Sigmoid colon (tissue), 6 donors: ENCODE measurements at regions not wholly inside any gene's neighbourhood (a gene's known extent, or its start where the extent isn't known, plus 50 kb on each side); places are given as distances from the start of the nearest gene placed in this dataset.

Source experiments
- DNase-seq: peaks from one replicate; pipeline ENCODE4 v3.0.0-alpha.2; 2019
- H3K27ac ChIP-seq, 4 donors: fragments of 200-600 bp; sonication (generic); one replicate each; pipeline ENCODE4 v1.5.1; 2016 to 2019; ENCODE audit warnings: mild to moderate bottlenecking in 1 of 4
- H3K27me3 ChIP-seq, 3 donors: fragments of 200-600 bp; sonication (generic); one replicate each; pipeline ENCODE4 v1.5.1; 2019; ENCODE audit warnings: mild to moderate bottlenecking in 1 of 3
- H3K36me3 ChIP-seq, 4 donors: fragments of 200-600 bp; sonication (generic); one replicate each; pipeline ENCODE4 v1.5.1; 2016 to 2019
- H3K4me1 ChIP-seq, 4 donors: fragments of 200-600 bp; sonication (generic); one replicate each; pipeline ENCODE4 v1.5.1; 2017 to 2019
- H3K4me3 ChIP-seq, 4 donors: fragments of 200-600 bp; sonication (generic); one replicate each; pipeline ENCODE4 v1.5.1; 2017 to 2019; ENCODE audit warnings: mild to moderate bottlenecking in 2 of 4, moderate library complexity in 1 of 4
- H3K9me3 ChIP-seq, 4 donors: fragments of 200-600 bp in 3 of 4; sonication (generic) in 3 of 4; one replicate each; pipeline versions ENCODE4 v1.5.1 to v1.6.1; 2013 to 2019
- CTCF ChIP-seq, 4 experiments: fragments of 450-650 bp in 3 of 4; fragments of 200-600 bp in 1 of 4; IDR thresholded peaks; one replicate each; pipeline ENCODE4 v1.5.1; 2016 to 2019; ENCODE audit warnings: antibody characterized with exemption in 4 of 4, mild to moderate bottlenecking in 3 of 4, moderate library complexity in 2 of 4
- EP300 ChIP-seq, 4 donors: sonication (generic); formaldehyde crosslinking; IDR thresholded peaks; one replicate each; pipeline ENCODE4 v1.6.1; 2017; ENCODE audit warnings: antibody characterized with exemption in 4 of 4
- POLR2A ChIP-seq, 2 donors: fragments of 450-650 bp; IDR thresholded peaks; one replicate each; pipeline ENCODE4 v1.6.1; 2016; ENCODE audit warnings: antibody characterized with exemption in 2 of 2, mild to moderate bottlenecking in 2 of 2, moderate library complexity in 2 of 2
- POLR2AphosphoS5 ChIP-seq, 4 donors: sonication (generic); formaldehyde crosslinking; IDR thresholded peaks; one replicate each; pipeline ENCODE4 v1.6.1; 2017; ENCODE audit warnings: antibody characterized with exemption in 4 of 4
- WGBS, 2 donors: extraction: QIAGEN DNeasy Blood & Tissue Kit; methylation state at CpG; one replicate each; pipeline ENCODE4 v1.1.7; 2013; 5-methylcytosine and 5-hydroxymethylcytosine counted together
- intact Hi-C: fragments of 100-400 bp; cut with DNase I; formaldehyde crosslinking; loops from one replicate; pipeline ENCODE4 v1.15.1; 2023
- donor health status: healthy with polysubstance abuse.
- donor health status: healthy.

GRCh38 chr2:239769554-239770245 is 255.4 kb downstream of the NDUFA10 start:
- peak; percentile 58 for DNase-seq
- TF ChIP-seq CTCF (IDR thresholded peaks at IDR 0.05): no peak
- TF ChIP-seq EP300 (IDR thresholded peaks at IDR 0.05): no peak
- no peak for TF ChIP-seq POLR2A (IDR thresholded peaks at IDR 0.05)
- no peak for TF ChIP-seq POLR2AphosphoS5 (IDR thresholded peaks at IDR 0.05)
- 71 to 84% methylated on average over 18 of the region's 18 CpGs for WGBS, 2 donors
- Histone ChIP-seq H3K4me1 (no peaks in the 10 kb centered on the region), H3K9me3 (peaks cover 0 to 7% (median 5%) of the 10 kb centered on the region in 4 donors), H3K27ac (no peak overlapping the region), H3K27me3 (no peaks in the 10 kb centered on the region), H3K4me3 (no peak overlapping the region), H3K36me3 (no peaks in the 10 kb centered on the region)
- intact Hi-C loops: no loop called here

GRCh38 chr2:239768907-239769553 is 256.1 kb downstream of the NDUFA10 start:
- no peaks in the 10 kb centered on the region for H3K27me3 ChIP-seq
- H3K27ac ChIP-seq: no peak overlapping the region
- no peak overlapping the region for H3K4me3 ChIP-seq
- no peaks in the 10 kb centered on the region for H3K36me3 ChIP-seq
- no peak for TF ChIP-seq EP300 (IDR thresholded peaks at IDR 0.05)
- TF ChIP-seq POLR2AphosphoS5 (IDR thresholded peaks at IDR 0.05): no peak
- no peak for TF ChIP-seq POLR2A (IDR thresholded peaks at IDR 0.05)
- no peak for TF ChIP-seq CTCF (IDR thresholded peaks at IDR 0.05)
- intact Hi-C loops: no loop called here
- H3K4me1 ChIP-seq: no peaks in the 10 kb centered on the region
- peaks cover 0 to 7% (median 5%) of the 10 kb centered on the region in 4 donors for H3K9me3 ChIP-seq
- no peak for DNase-seq
- WGBS, 2 donors: 75 to 83% methylated on average over 10 of the region's 10 CpGs

- Histone ChIP-seq H3K9me3 (peaks cover 0 to 7% (median 5%) of the 10 kb centered on the region in 4 donors), H3K4me3 (no peak overlapping the region), H3K27ac (no peak overlapping the region), H3K36me3 (no peaks in the 10 kb centered on the region), H3K27me3 (no peaks in the 10 kb centered on the region), H3K4me1 (no peaks in the 10 kb centered on the region)
- TF ChIP-seq CTCF (IDR thresholded peaks at IDR 0.05) (no peak), POLR2AphosphoS5 (IDR thresholded peaks at IDR 0.05) (no peak), EP300 (IDR thresholded peaks at IDR 0.05) (no peak), POLR2A (IDR thresholded peaks at IDR 0.05) (no peak)
- WGBS, 2 donors: 88 to 91% methylated on average over 23 of the region's 23 CpGs
- intact Hi-C loops: no loop called here
- DNase-seq: peak; percentile 59
Measured at GRCh38 chr2:239768031-239768790, 256.9 kb downstream of the NDUFA10 start.

- 73 to 84% methylated on average over 26 of the region's 26 CpGs for WGBS, 2 donors
- no peak for TF ChIP-seq CTCF (IDR thresholded peaks at IDR 0.05)
- no peak for TF ChIP-seq EP300 (IDR thresholded peaks at IDR 0.05)
- intact Hi-C loops: no loop called here
- H3K27me3 ChIP-seq: no peaks in the 10 kb centered on the region
- H3K27ac ChIP-seq: no peak overlapping the region
- H3K9me3 ChIP-seq: peaks cover 0 to 7% (median 5%) of the 10 kb centered on the region in 4 donors
- H3K4me3 ChIP-seq: no peak overlapping the region
- no peaks in the 10 kb centered on the region for H3K4me1 ChIP-seq
- peak; percentile 51 for DNase-seq
- no peaks in the 10 kb centered on the region for H3K36me3 ChIP-seq
Measured at GRCh38 chr2:239767021-239767905, 257.9 kb downstream of the NDUFA10 start.
